ENCODE measurements at regions not wholly inside any gene's neighbourhood (a gene's known extent, or its start where the extent isn't known, plus 50 kb on each side); places are given as distances from the start of the nearest gene placed in this dataset.

DNA sequence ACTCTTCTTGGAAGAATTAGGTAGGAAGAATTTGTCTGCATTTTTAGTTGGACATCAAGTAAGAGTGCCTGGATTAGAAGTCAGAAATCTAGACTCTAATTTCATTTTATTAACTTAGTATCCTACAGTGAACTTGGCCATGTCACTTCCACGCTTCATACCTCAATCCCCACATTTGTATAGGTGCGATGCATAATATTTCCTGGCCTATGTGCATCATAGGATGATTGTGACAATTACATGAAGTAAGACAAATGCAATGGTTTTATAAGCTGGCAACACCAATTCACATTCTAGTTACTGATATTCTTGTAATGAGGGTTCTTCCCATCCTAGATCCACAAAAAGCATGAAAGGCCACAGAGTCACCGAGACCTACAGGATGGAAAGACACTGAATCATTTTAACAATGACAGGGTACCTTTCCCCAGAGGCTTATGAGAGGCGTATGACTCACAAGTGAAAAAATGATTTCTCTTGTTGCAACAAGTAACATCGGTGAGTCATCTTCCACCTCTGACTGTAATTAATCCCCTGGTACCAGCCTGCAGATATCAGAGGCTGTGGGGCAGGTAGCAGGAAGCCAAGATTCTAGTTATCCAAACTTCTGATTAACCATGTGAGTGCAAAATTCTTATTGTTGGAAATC is 56.0 kb upstream of the OR5AK2 start:
- H3K9me3 ChIP-seq (ENCODE audit: control insufficient read depth, low read length): no peaks in the 10 kb centered on the region
- no peak overlapping the region for H3K27ac ChIP-seq (ENCODE audit: insufficient read depth, low read depth, low read length, poor library complexity, severe bottlenecking)
- H3K27me3 ChIP-seq (ENCODE audit: control insufficient read depth, insufficient read depth, low read length, poor library complexity, severe bottlenecking): no peaks in the 10 kb centered on the region
- WGBS, 2 experiments: 84 to 92% methylated on average over 5 of the region's 5 CpGs
- no peaks in the 10 kb centered on the region for H3K4me1 ChIP-seq (ENCODE audit: control insufficient read depth, insufficient read depth, low read length)
- no peaks in the 10 kb centered on the region for H3K36me3 ChIP-seq (ENCODE audit: control insufficient read depth, insufficient read depth, low read length)
- no peak overlapping the region for H3K4me3 ChIP-seq (ENCODE audit: insufficient read depth, low read depth, low read length)

DNA sequence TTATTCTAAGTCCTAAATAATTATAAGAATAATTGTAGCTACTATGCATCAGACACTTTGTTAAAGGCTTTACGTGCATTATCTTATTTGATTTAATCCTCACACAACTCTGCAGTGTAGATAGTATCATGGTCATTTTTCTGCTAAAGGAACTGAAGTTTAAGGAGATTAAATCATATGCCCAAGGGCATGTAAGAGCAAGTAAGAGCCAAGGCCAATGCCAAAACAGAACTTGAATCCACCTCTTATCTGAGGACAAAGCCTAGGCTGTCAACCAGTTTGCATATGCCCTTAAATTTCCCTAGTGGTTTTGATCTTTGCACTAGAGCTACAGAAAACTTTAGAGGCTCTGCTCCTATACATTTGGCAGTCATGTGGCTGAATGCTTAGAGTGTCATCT is 65.6 kb upstream of the OR5AK2 start:
- Histone ChIP-seq H3K27ac (ENCODE audit: insufficient read depth, low read depth, low read length, poor library complexity, severe bottlenecking) (no peak overlapping the region), H3K4me1 (ENCODE audit: control insufficient read depth, insufficient read depth, low read length) (no peaks in the 10 kb centered on the region), H3K4me3 (ENCODE audit: insufficient read depth, low read depth, low read length) (no peak overlapping the region), H3K27me3 (ENCODE audit: control insufficient read depth, insufficient read depth, low read length, poor library complexity, severe bottlenecking) (no peaks in the 10 kb centered on the region), H3K9me3 (ENCODE audit: control insufficient read depth, low read length) (no peaks in the 10 kb centered on the region), H3K36me3 (ENCODE audit: control insufficient read depth, insufficient read depth, low read length) (no peaks in the 10 kb centered on the region)
- WGBS, 2 experiments: 0% methylated on average over 1 of the region's 1 CpG; no CpG with 5 or more reads in 1 of the 2 experiments

DNA sequence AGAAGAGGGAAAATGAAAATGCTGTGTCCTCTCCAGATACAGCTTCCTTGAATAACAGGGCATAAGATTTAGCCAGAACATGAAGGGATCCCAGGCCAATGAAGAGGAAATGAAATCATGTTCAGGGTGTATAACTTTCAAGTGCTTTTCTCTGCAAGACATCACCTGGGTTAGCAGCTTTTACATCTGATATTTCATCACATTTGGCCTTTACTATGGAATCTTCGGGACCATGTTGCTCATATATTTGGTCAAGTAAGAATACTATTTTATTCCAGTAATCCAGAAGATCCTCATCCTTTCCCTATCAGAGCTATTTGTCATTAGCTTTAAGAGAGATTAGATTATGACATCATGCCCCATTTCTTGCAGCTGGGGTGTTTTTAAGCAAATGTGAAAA is 66.3 kb upstream of the OR5AK2 start:
- no peaks in the 10 kb centered on the region for H3K4me1 ChIP-seq (ENCODE audit: control insufficient read depth, insufficient read depth, low read length)
- no peaks in the 10 kb centered on the region for H3K36me3 ChIP-seq (ENCODE audit: control insufficient read depth, insufficient read depth, low read length)
- 100% methylated on average over 1 of the region's 1 CpG; no CpG with 5 or more reads in 1 of the 2 experiments for WGBS, 2 experiments
- no peaks in the 10 kb centered on the region for H3K27me3 ChIP-seq (ENCODE audit: control insufficient read depth, insufficient read depth, low read length, poor library complexity, severe bottlenecking)
- no peak overlapping the region for H3K4me3 ChIP-seq (ENCODE audit: insufficient read depth, low read depth, low read length)
- no peak overlapping the region for H3K27ac ChIP-seq (ENCODE audit: insufficient read depth, low read depth, low read length, poor library complexity, severe bottlenecking)
- H3K9me3 ChIP-seq (ENCODE audit: control insufficient read depth, low read length): no peaks in the 10 kb centered on the region

DNA sequence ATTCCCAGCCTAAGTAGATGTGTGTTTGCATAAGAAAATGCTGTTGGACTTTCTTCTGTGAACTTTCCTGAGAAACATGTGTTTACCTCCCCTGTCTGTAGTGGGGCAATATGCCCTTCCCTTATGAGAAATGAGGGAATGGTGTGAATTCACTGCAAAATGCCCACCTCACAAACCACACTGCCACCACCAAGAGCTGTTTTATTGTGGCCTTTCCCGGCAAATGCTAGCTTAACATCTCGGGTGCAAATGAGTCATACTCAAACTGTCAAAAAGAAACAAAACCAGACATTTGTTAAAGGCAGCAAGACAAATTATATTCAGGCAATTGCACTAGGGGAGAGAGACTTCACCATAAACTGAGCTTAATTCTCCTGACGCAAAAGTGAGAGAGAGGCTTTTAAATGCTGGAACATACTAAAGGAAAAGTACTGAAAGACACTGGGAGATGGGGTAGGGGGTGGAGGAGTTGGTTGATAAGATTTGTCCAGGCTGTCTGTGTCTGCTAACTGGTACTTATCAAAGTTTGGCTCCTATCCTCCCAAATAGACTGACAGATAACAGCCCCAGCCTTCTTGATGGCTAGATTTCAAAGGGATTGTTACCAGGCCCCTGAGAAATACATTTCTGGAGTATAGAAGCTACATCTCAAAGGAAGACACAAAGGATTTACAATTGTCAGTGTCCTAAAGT is 70.9 kb upstream of the OR5AK2 start:
- 90% methylated on average over 3 of the region's 3 CpGs for WGBS, 2 experiments
- H3K4me3 ChIP-seq (ENCODE audit: insufficient read depth, low read depth, low read length): no peak overlapping the region
- H3K27ac ChIP-seq (ENCODE audit: insufficient read depth, low read depth, low read length, poor library complexity, severe bottlenecking): no peak overlapping the region
- H3K36me3 ChIP-seq (ENCODE audit: control insufficient read depth, insufficient read depth, low read length): no peaks in the 10 kb centered on the region
- no peaks in the 10 kb centered on the region for H3K9me3 ChIP-seq (ENCODE audit: control insufficient read depth, low read length)
- H3K4me1 ChIP-seq (ENCODE audit: control insufficient read depth, insufficient read depth, low read length): no peaks in the 10 kb centered on the region
- H3K27me3 ChIP-seq (ENCODE audit: control insufficient read depth, insufficient read depth, low read length, poor library complexity, severe bottlenecking): no peaks in the 10 kb centered on the region

DNA sequence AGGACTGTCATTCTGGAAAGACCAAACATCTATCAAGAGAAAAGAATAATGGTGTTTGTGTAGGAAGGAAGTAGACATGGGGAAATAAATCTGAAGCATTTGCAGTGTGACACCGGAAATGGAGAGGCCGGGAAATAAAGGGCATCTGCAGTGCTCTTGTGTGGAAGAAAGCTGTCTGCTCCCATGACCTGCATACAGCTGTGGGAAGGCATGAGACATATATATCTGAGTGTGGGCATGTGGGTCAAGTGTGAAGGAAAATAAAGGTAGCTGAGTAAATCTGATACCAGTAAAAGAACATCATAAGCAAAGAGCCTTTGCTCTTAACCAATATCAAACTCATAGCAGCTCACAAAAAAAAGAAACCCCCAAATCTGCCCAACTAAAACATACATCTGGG is 72.1 kb upstream of the OR5AK2 start:
- no peak overlapping the region for H3K4me3 ChIP-seq (ENCODE audit: insufficient read depth, low read depth, low read length)
- no peak overlapping the region for H3K27ac ChIP-seq (ENCODE audit: insufficient read depth, low read depth, low read length, poor library complexity, severe bottlenecking)
- no peaks in the 10 kb centered on the region for H3K9me3 ChIP-seq (ENCODE audit: control insufficient read depth, low read length)
- H3K36me3 ChIP-seq (ENCODE audit: control insufficient read depth, insufficient read depth, low read length): no peaks in the 10 kb centered on the region
- 90 to 92% methylated on average over 2 of the region's 2 CpGs for WGBS, 2 experiments
- no peaks in the 10 kb centered on the region for H3K27me3 ChIP-seq (ENCODE audit: control insufficient read depth, insufficient read depth, low read length, poor library complexity, severe bottlenecking)
- no peaks in the 10 kb centered on the region for H3K4me1 ChIP-seq (ENCODE audit: control insufficient read depth, insufficient read depth, low read length)

DNA sequence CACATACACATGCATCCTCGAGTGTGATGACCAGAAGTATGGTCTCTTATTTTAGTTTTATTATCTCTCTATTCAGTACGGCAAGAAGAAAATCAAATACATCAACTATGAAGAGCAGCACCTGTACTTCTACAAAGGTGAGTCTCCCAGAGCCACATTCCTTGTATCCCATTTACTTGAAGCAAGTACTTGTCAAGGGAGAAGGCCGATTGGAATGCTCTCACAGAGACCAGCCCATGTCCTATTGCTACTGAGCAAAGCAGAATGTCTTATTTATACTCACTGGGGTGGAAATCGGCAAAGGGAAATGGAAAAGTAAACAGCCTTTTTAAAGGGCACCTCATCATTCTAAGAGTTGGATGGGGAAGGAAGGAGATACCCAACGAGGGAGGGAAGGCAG is 72.6 kb upstream of the OR5AK2 start:
- Histone ChIP-seq H3K9me3 (ENCODE audit: control insufficient read depth, low read length) (no peaks in the 10 kb centered on the region), H3K36me3 (ENCODE audit: control insufficient read depth, insufficient read depth, low read length) (no peaks in the 10 kb centered on the region), H3K4me3 (ENCODE audit: insufficient read depth, low read depth, low read length) (no peak overlapping the region), H3K4me1 (ENCODE audit: control insufficient read depth, insufficient read depth, low read length) (no peaks in the 10 kb centered on the region), H3K27ac (ENCODE audit: insufficient read depth, low read depth, low read length, poor library complexity, severe bottlenecking) (no peak overlapping the region), H3K27me3 (ENCODE audit: control insufficient read depth, insufficient read depth, low read length, poor library complexity, severe bottlenecking) (no peaks in the 10 kb centered on the region)
- 87 to 92% methylated on average over 5 of the region's 5 CpGs for WGBS, 2 experiments

DNA sequence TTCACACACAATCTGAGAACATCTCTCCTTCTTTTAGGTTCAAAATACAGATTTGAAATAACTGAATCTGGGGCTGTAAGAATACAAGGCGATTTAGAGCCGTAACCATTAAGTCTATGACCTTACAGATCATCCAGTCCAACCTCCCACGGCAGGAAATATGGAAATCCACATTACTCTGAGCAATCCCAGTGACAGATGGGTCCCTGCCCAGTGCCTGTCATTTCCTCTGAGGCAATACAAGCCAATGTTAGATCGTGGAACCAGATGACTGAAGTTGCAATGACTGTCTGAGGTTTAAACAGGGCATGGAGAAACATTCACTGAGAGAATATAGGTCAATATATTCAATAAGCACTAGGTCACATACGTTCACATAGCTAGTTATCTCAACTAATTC is 77.4 kb upstream of the OR5AK2 start:
- H3K27ac ChIP-seq (ENCODE audit: insufficient read depth, low read depth, low read length, poor library complexity, severe bottlenecking): no peak overlapping the region
- WGBS, 2 experiments: 87 to 90% methylated on average over 4 to 5 of the region's 5 CpGs

DNA sequence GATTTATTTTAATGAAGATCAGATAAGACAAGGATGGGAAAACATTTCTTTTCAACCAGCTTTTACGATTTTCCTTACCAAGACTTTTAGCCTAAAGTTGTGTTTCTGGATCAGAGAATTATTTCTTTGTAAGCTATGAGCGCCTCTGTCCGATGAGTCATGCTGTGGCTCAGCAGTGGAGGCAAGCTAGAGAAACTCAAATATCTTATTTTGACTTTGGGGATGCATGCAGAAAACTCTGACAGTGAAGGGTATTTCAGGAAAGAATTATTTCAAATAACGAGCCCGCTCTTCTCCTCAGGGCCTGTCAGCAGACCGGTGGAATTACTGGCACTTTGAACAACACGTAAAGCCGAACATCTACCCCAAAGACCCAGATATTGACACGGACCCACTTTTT is 77.9 kb upstream of the OR5AK2 start:
- H3K4me3 ChIP-seq (ENCODE audit: insufficient read depth, low read depth, low read length): no peak overlapping the region
- no peaks in the 10 kb centered on the region for H3K36me3 ChIP-seq (ENCODE audit: control insufficient read depth, insufficient read depth, low read length)
- H3K27me3 ChIP-seq (ENCODE audit: control insufficient read depth, insufficient read depth, low read length, poor library complexity, severe bottlenecking): no peaks in the 10 kb centered on the region
- H3K4me1 ChIP-seq (ENCODE audit: control insufficient read depth, insufficient read depth, low read length): no peaks in the 10 kb centered on the region
- WGBS, 2 experiments: 93 to 96% methylated on average over 9 of the region's 9 CpGs
- H3K9me3 ChIP-seq (ENCODE audit: control insufficient read depth, low read length): no peaks in the 10 kb centered on the region
- H3K27ac ChIP-seq (ENCODE audit: insufficient read depth, low read depth, low read length, poor library complexity, severe bottlenecking): no peak overlapping the region

More for the DNA sequence above, 77.4 kb upstream of the OR5AK2 start:
- no peaks in the 10 kb centered on the region for H3K27me3 ChIP-seq (ENCODE audit: control insufficient read depth, insufficient read depth, low read length, poor library complexity, severe bottlenecking)
- H3K9me3 ChIP-seq (ENCODE audit: control insufficient read depth, low read length): no peaks in the 10 kb centered on the region
- H3K4me1 ChIP-seq (ENCODE audit: control insufficient read depth, insufficient read depth, low read length): no peaks in the 10 kb centered on the region
- no peak overlapping the region for H3K4me3 ChIP-seq (ENCODE audit: insufficient read depth, low read depth, low read length)
- H3K36me3 ChIP-seq (ENCODE audit: control insufficient read depth, insufficient read depth, low read length): no peaks in the 10 kb centered on the region

DNA sequence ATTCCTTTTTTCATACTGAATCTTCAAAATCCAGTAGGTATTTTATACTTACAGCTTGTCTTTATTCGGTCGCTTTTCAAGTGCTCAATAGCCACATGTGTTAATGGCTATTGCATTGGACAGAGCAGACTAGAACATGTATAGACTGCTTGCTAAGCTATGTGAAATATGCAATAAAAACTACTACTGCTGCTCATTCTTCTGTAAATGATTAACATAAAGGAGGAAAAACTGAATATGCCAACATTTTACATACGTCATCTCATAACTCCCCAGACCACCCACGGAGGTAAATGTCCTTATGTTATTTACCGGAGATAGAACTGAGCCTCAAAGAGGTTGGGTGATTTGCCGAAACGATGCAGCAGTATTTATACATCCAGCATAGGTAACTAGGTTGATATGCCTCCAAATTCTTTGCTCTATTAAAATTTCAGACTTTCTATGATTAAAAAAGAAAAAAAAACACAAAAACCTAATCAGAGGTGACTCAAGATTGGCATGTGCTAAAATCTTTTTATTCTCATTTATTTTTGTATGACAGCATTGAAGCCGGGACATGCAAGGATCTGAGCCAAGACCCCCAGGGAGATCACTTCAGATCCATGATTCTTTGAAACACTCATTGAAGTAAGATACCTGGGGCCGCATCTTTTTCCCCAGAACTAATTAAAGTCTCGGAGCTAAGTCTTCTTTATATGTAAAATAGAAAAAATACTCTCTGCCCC is 78.5 kb upstream of the OR5AK2 start:
- WGBS, 2 experiments: 96 to 98% methylated on average over 7 to 10 of the region's 10 CpGs
- no peak overlapping the region for H3K27ac ChIP-seq (ENCODE audit: insufficient read depth, low read depth, low read length, poor library complexity, severe bottlenecking)
- H3K4me1 ChIP-seq (ENCODE audit: control insufficient read depth, insufficient read depth, low read length): no peaks in the 10 kb centered on the region

DNA sequence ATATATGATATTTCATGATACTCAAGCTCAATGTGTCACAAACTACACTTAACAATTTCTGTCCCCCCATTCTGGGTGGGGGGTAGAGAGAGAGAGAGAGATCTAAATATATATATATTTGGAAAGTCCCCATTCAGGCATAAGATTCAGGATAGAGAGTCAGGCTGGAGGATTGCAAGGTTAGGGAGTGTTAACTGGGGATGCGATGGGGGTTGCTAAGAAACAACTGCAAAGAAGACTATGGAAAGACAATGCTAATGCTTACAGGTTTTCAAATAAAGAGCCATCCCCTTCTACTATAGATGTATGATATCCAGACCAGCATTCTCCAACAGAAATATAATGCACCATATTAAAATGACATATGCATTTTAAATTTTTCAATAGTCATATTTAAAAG is 79.2 kb upstream of the OR5AK2 start:
- H3K4me3 ChIP-seq (ENCODE audit: insufficient read depth, low read depth, low read length): no peak overlapping the region
- H3K27ac ChIP-seq (ENCODE audit: insufficient read depth, low read depth, low read length, poor library complexity, severe bottlenecking): no peak overlapping the region
- no peaks in the 10 kb centered on the region for H3K36me3 ChIP-seq (ENCODE audit: control insufficient read depth, insufficient read depth, low read length)
- H3K9me3 ChIP-seq (ENCODE audit: control insufficient read depth, low read length): no peaks in the 10 kb centered on the region
- no peaks in the 10 kb centered on the region for H3K4me1 ChIP-seq (ENCODE audit: control insufficient read depth, insufficient read depth, low read length)
- 94 to 100% methylated on average over 1 of the region's 1 CpG for WGBS, 2 experiments
- no peaks in the 10 kb centered on the region for H3K27me3 ChIP-seq (ENCODE audit: control insufficient read depth, insufficient read depth, low read length, poor library complexity, severe bottlenecking)

More for the DNA sequence above, 78.5 kb upstream of the OR5AK2 start:
- no peaks in the 10 kb centered on the region for H3K36me3 ChIP-seq (ENCODE audit: control insufficient read depth, insufficient read depth, low read length)
- no peaks in the 10 kb centered on the region for H3K27me3 ChIP-seq (ENCODE audit: control insufficient read depth, insufficient read depth, low read length, poor library complexity, severe bottlenecking)
- H3K4me3 ChIP-seq (ENCODE audit: insufficient read depth, low read depth, low read length): no peak overlapping the region
- H3K9me3 ChIP-seq (ENCODE audit: control insufficient read depth, low read length): no peaks in the 10 kb centered on the region

All from ectodermal cell (in vitro differentiated cells).